AG10803 (cell line): ENCODE measurements at regions not wholly inside any gene's neighbourhood (a gene's known extent, or its start where the extent isn't known, plus 50 kb on each side); places are given as distances from the start of the nearest gene placed in this dataset.

ENCODE experiments used
- DNase-seq: peaks from one replicate; pipeline ENCODE4 v3.0.0; 2010; ENCODE audit warnings: low read depth
- H3K4me3 ChIP-seq: 2 replicates; pipeline ENCODE4 v1.5.1; 2011; ENCODE audit warnings: mild to moderate bottlenecking, low read length, control low read depth
- TF ChIP-seq, protein P1 (sequence below): conservative IDR thresholded peaks from 2 replicates; pipeline ENCODE4 v1.5.1; 2011; ENCODE audit warnings: mild to moderate bottlenecking, low read length, control low read depth, inconsistent platforms

DNA sequence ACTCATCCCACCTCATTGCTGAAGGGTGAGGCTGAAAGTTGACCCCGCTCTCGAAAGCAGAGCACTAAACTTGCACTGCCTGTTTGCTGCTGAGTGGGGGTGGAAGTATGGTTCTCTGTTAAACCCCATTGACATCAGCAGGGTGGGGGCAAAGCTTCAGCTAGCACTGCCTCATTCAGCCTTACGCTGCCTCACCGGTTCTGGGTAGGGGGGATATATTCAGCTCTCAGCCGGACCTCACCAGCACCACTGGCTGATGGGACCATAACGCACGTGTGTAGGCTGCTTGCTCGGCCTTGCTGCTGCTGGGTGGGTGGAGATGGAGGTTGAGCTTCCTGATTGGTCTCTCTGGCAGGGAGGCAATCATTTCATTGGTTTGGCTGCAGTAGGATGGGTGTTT, 265.7 kb upstream of the RTL1 start:
- TF ChIP-seq, protein P1, sequence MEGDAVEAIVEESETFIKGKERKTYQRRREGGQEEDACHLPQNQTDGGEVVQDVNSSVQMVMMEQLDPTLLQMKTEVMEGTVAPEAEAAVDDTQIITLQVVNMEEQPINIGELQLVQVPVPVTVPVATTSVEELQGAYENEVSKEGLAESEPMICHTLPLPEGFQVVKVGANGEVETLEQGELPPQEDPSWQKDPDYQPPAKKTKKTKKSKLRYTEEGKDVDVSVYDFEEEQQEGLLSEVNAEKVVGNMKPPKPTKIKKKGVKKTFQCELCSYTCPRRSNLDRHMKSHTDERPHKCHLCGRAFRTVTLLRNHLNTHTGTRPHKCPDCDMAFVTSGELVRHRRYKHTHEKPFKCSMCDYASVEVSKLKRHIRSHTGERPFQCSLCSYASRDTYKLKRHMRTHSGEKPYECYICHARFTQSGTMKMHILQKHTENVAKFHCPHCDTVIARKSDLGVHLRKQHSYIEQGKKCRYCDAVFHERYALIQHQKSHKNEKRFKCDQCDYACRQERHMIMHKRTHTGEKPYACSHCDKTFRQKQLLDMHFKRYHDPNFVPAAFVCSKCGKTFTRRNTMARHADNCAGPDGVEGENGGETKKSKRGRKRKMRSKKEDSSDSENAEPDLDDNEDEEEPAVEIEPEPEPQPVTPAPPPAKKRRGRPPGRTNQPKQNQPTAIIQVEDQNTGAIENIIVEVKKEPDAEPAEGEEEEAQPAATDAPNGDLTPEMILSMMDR = no peak
- no peak overlapping the region for H3K4me3 ChIP-seq
- no peak for DNase-seq

DNA sequence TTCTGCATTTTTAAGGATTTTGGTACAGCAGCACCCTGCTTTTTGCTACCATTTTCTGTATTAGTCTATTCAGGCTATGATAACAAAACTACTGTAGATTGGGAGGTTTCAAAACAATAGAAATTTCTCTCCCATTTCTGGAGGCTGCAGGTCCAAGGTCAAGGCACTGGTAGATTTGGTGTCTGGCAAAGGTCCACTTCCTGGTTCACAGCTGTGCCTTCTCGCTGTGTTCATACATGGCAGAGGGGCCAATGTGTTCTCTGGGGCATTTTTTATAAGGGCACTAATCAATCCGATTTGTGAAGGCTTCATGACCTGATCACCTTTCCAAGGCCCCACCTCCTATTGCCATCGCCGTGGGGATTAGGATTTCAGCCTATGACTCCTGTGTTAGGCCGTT, 268.1 kb upstream of the RTL1 start:
- TF ChIP-seq, protein P1 = no peak
- H3K4me3 ChIP-seq = no peak overlapping the region
- no peak for DNase-seq

DNA sequence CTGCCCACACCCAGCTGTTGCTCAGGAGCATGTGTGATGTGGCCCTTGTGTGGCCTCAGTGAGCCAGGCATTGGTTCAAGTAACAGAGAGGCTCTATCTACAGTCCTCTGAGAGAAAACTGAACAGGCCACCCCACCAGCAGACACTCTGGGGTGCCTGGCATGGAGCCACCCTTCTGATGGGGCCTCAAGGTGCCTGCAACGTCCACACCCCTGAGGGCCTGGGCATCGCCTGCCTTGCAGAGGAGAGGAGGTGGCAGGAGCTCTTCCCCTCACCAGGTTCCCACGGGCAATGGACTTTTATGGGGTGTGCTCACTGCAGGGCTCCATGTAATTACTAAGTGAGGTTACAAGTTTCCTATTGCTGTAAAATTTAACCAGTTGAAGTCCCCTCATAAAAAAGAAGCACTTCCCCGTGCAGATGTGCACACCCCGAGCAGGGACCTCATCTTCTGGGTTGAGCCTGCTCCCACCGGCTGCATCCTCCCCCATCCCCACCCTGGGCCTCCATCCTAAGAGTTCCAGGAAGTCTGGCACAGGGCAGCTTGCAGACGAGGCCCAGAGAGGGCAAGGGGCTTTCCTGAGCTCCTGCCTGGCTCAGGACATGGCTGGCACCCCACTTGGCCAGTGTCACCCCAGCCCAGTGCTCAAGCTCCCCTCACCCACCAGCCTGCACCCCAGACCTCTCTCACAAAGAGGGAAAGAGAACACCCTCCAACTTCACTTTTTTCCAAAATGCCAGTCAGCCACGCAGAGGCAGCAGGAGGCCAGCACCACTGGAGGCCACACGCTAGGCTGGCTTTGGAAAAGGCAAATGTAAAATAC, 270.4 kb upstream of the RTL1 start:
- H3K4me3 ChIP-seq = no peak overlapping the region
- no peak for DNase-seq
- TF ChIP-seq, protein P1 = no peak

DNA sequence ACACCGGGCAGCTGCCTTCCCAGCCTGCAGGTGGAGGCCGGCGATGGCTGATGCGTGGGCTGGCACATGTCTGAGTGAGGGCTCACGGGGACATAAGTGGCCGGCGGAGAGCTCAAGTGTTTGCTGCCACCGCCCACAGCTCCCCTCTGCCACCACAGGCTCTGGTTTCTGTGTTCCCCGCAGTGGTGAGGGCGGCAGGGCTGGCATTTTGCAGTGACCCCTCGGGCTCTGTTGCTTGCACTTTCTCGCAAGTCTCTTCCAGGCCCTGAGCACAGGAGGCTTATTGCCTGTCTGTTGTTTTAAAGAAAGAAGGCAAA, 271.0 kb upstream of the RTL1 start:
- no peak for DNase-seq
- TF ChIP-seq, protein P1 = no peak
- no peak overlapping the region for H3K4me3 ChIP-seq

DNA sequence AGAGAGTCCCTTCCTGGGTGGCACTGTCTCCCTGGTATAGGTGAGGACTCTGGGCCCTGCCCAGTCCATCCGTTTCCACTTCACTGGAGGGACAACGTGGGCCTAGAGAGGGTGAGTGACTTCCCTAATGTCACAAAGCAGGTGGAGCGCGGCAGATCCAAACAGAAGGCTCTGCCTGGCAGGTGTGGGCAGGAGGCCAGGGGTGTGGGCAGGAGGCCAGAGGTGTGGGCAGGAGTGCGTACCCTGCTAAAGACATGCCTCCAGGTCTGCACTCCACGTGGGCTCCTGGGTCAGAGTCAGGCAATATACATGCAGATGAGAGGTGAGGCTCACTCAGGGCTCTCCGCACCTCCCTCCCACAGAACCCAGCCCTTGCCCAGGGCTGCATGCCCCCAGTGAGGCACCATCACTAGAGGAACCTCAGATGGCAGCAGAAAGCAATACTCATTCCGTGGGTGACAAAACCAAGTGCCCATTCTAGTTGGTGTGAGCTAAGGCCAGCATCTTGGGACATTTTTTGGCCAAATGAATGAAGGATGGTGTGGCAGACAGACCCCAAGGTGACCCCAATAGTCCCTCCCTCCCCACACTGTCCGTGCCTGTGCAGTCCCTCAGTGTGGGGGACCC, 271.6 kb upstream of the RTL1 start:
- no peak overlapping the region for H3K4me3 ChIP-seq
- DNase-seq = no peak
- TF ChIP-seq, protein P1 = no peak

DNA sequence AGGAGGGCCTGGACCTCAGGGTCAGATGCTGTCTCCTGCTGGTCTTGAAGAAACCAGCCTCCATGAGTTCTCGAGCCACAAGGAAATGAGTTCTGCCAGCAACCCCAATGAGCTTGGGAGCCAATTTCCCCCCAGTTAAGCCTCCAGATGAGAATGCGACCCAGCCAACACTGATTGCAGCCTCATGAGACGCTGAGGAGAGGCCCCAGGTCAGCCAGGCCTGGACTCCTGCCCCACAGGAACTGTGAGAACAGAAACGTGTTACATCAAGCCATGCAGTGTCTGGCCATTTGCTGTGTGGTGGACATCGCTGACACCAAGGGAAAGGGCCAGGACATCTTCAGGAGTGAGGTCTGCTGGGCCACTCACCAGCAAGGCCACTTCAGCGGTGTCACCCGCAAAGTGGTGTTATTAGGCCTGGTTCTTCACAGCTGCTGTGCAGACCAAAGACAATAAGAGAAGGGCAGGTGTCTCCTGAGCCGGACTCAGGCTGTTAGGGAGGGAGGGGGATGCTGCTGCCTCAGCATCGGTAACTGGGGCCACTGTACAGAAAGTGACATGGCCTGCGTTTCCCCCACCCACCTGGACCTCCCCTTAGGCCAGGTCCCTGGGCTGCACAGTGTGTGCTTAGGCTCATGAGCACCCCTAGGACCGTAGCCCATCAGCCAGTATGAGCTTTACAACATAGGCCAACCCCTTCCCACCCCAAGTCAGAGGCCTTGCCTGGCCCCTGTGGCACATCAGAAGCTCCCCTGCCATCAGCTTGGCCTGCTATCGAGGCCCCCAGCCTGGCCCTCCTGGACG, 272.4 kb upstream of the RTL1 start:
- no peak for DNase-seq
- no peak overlapping the region for H3K4me3 ChIP-seq
- TF ChIP-seq, protein P1 = no peak
